SK-N-SH treated with all-trans-retinoic acid at 6 μM for 48 hours (cell line): ENCODE measurements at regions not wholly inside any gene's neighbourhood (a gene's known extent, or its start where the extent isn't known, plus 50 kb on each side); places are given as distances from the start of the nearest gene placed in this dataset.

Experiments
- ARNTL ChIP-seq: fragments of 450-650 bp; formaldehyde crosslinking; IDR thresholded peaks from 2 replicates; pipeline ENCODE4 v1.5.0; 2020; ENCODE audit warnings: low read depth, mild to moderate bottlenecking, moderate library complexity, borderline replicate concordance
- CREB5 ChIP-seq: fragments of 250-450 bp; sonication (Bioruptor Pico); IDR thresholded peaks from 2 replicates; pipeline ENCODE4 v1.5.1; 2020; ENCODE audit warnings: low read depth, mild to moderate bottlenecking, moderate library complexity
- CSDC2 ChIP-seq: fragments of 250-450 bp; sonication (Bioruptor Pico); IDR thresholded peaks from 2 replicates; pipeline ENCODE4 v1.5.0; 2020; ENCODE audit warnings: mild to moderate bottlenecking, moderate library complexity
- OSR1 ChIP-seq: fragments of 250-450 bp; sonication (Bioruptor Pico); IDR thresholded peaks from 2 replicates; pipeline ENCODE4 v1.8.0; 2022; ENCODE audit warnings: moderate library complexity, mild to moderate bottlenecking, inconsistent platforms
- PATZ1 ChIP-seq: fragments of 250-450 bp; sonication (Bioruptor Pico); IDR thresholded peaks from 2 replicates; pipeline ENCODE4 v1.8.0; 2020; ENCODE audit warnings: mild to moderate bottlenecking, moderate library complexity, borderline replicate concordance
- POU6F1 ChIP-seq: fragments of 250-450 bp; sonication (Bioruptor Pico); IDR thresholded peaks from 2 replicates; pipeline ENCODE4 v1.8.0; 2021; ENCODE audit warnings: low read depth, mild to moderate bottlenecking, moderate library complexity, borderline replicate concordance
- RARB ChIP-seq: fragments of 250-450 bp; sonication (Bioruptor Pico); IDR thresholded peaks from 2 replicates; pipeline ENCODE4 v1.8.0; 2021; ENCODE audit warnings: mild to moderate bottlenecking, moderate library complexity
- ZFP30 ChIP-seq: fragments of 450-650 bp; formaldehyde crosslinking; IDR thresholded peaks from 2 replicates; pipeline ENCODE4 v1.5.0; 2022; ENCODE audit warnings: mild to moderate bottlenecking, moderate library complexity
- ZNF565 ChIP-seq: fragments of 450-650 bp; formaldehyde crosslinking; conservative IDR thresholded peaks from 2 replicates; pipeline ENCODE4 v1.5.0; 2020; ENCODE audit warnings: low read depth, mild to moderate bottlenecking, moderate library complexity

GRCh38 chr6:81894788-81895271, 142.3 kb upstream of the TENT5A start:
- no peak for TF ChIP-seq CSDC2 (CRISPR knock-in tag)
- no peak for TF ChIP-seq PATZ1
- TF ChIP-seq ZFP30 (CRISPR knock-in tag) = no peak
- TF ChIP-seq POU6F1 (CRISPR knock-in tag) = no peak
- TF ChIP-seq ARNTL = no peak
- TF ChIP-seq ZNF565 = no peak
- TF ChIP-seq OSR1 (CRISPR knock-in tag) = no peak
- TF ChIP-seq RARB (CRISPR knock-in tag) = no peak
- no peak for TF ChIP-seq CREB5 (CRISPR knock-in tag)
